ENCODE measurements at regions not wholly inside any gene's neighbourhood (a gene's known extent, or its start where the extent isn't known, plus 50 kb on each side); places are given as distances from the start of the nearest gene placed in this dataset.

DNA sequence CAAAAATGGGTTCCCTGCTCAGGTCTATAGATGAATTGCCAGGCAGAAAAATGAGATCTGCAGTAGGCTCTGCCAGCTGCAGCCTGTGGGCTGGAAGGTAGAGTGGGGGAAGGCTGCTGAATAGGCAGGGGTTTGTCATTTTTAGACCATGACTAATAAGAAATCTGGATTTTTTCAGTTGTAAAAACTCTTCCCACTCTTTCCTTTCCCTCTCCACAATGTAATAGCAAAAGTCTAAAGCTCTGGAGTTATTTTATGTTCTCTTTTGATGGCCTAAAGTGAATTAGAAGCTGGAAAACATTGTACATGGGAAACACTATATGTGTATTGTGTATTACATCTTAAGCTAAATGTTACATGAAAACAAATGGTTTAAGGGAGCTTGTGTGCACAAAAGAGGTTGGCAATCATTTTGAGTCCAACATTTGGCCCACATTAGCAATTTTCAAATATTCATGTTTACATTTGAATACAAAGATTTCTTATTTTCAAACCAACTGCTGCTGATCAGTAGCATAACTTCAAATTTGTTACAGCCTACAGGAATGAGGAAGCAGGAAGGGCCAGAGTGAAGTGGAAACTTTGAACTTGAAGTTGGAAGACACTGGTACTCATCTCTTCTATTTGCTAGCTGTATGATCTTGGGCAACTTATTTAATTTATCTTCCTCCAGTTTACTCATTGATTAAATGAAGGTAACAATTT is 407.1 kb downstream of the SLC4A3 start:
- ChIA-PET CTCF (no interaction called here), POLR2A (no interaction called here)
- TF ChIP-seq L3MBTL2 (conservative IDR thresholded peaks at IDR 0.05) (no peak), FOXA1 (IDR thresholded peaks at IDR 0.05) (no peak), ZNF384 (IDR thresholded peaks at IDR 0.05) (no peak), FOXM1 (IDR thresholded peaks at IDR 0.05; ENCODE audit: borderline replicate concordance) (no peak), CTBP1 (IDR thresholded peaks at IDR 0.05; ENCODE audit: borderline replicate concordance) (no peak), TARDBP (IDR thresholded peaks at IDR 0.05) (no peak), HDGF (IDR thresholded peaks at IDR 0.05; ENCODE audit: borderline replicate concordance) (no peak), ARNT (IDR thresholded peaks at IDR 0.05) (no peak), LEF1 (IDR thresholded peaks at IDR 0.05; ENCODE audit: borderline replicate concordance) (no peak), ELF4 (IDR thresholded peaks at IDR 0.05) (no peak)
- TF ChIP-seq, protein P1, sequence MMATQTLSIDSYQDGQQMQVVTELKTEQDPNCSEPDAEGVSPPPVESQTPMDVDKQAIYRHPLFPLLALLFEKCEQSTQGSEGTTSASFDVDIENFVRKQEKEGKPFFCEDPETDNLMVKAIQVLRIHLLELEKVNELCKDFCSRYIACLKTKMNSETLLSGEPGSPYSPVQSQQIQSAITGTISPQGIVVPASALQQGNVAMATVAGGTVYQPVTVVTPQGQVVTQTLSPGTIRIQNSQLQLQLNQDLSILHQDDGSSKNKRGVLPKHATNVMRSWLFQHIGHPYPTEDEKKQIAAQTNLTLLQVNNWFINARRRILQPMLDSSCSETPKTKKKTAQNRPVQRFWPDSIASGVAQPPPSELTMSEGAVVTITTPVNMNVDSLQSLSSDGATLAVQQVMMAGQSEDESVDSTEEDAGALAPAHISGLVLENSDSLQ (IDR thresholded peaks at IDR 0.05): no peak
- DNase-seq (ENCODE audit: extremely low spot score): no peak

DNA sequence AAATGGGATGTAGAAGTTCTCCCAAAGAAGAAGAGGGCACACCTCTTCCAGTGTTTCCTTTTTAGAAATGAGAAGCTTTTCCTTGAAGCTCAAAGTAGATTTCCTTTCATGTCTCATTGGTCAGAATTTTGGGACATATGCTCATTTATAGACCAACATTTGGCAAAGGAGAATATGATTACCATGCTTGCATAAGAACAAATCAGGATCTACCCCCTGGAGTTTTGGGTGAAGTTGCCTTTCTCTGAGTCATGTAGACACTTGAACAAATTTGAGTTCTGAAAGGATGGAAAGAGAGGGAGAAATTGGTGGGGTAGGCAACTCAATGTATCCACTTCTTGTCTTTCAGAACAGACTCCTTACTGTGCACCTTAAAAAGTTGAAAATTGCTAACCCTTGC is 409.0 kb downstream of the SLC4A3 start:
- no peak for DNase-seq (ENCODE audit: extremely low spot score)
- CTCF ChIA-PET: no interaction called here
- TF ChIP-seq CTBP1 (IDR thresholded peaks at IDR 0.05; ENCODE audit: borderline replicate concordance): no peak
- no peak for TF ChIP-seq FOXM1 (IDR thresholded peaks at IDR 0.05; ENCODE audit: borderline replicate concordance)
- POLR2A ChIA-PET: no interaction called here

DNA sequence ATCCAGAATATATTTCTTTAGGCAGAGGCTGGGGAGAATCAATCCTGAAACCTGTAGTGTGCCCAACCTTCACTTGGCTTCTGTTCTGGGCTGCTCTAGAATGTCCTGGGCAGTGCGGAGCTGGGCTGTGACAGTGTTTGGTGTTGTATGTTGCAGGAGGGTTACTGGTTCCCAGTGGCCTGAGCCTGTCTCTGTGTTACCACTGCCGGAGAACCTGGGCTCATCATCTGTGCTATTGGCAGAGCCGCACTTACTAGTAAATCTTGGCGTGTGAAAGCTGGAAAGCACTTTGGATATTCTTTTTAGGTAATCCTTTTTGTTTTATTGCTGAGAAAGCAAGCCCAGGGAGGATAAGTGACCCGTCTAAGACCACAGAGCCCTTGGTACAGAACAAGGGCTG is 412.9 kb downstream of the SLC4A3 start:
- ChIA-PET CTCF (no interaction called here), POLR2A (no interaction called here)
- DNase-seq (ENCODE audit: extremely low spot score): no peak
- no peak for TF ChIP-seq ARNT (IDR thresholded peaks at IDR 0.05)
- TF ChIP-seq SUZ12 (IDR thresholded peaks at IDR 0.05): no peak
- no peak for TF ChIP-seq TARDBP (IDR thresholded peaks at IDR 0.05)
- no peak for TF ChIP-seq HDGF (IDR thresholded peaks at IDR 0.05; ENCODE audit: borderline replicate concordance)
- TF ChIP-seq CTBP1 (IDR thresholded peaks at IDR 0.05; ENCODE audit: borderline replicate concordance): no peak
- TF ChIP-seq, protein P1 (IDR thresholded peaks at IDR 0.05): no peak
- no peak for TF ChIP-seq ZNF384 (IDR thresholded peaks at IDR 0.05)

DNA sequence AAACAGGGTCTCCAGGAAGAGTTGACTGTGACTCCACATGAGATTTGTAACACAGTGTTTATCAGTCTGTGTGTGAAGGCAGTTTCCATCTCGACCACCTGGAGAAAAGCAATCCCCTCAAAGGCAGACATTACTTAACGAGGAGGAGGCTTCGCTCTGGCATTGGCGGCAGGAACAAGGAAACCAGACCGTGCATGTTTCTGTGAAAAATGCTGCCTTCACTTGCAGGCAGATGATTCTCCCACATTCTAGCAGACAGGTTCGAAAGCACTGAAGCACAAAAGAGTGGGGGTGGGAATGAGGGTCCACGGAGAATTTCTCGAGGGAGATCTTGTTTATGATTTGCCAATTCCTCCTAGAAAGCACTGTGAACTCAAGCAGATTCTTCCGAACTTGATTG is 414.0 kb downstream of the SLC4A3 start:
- ChIA-PET POLR2A (no interaction called here), CTCF (no interaction called here)
- no peak for DNase-seq (ENCODE audit: extremely low spot score)
- TF ChIP-seq FOXM1 (IDR thresholded peaks at IDR 0.05; ENCODE audit: borderline replicate concordance): no peak
- TF ChIP-seq NFRKB (IDR thresholded peaks at IDR 0.05): no peak
- TF ChIP-seq ARNT (IDR thresholded peaks at IDR 0.05): no peak

DNA sequence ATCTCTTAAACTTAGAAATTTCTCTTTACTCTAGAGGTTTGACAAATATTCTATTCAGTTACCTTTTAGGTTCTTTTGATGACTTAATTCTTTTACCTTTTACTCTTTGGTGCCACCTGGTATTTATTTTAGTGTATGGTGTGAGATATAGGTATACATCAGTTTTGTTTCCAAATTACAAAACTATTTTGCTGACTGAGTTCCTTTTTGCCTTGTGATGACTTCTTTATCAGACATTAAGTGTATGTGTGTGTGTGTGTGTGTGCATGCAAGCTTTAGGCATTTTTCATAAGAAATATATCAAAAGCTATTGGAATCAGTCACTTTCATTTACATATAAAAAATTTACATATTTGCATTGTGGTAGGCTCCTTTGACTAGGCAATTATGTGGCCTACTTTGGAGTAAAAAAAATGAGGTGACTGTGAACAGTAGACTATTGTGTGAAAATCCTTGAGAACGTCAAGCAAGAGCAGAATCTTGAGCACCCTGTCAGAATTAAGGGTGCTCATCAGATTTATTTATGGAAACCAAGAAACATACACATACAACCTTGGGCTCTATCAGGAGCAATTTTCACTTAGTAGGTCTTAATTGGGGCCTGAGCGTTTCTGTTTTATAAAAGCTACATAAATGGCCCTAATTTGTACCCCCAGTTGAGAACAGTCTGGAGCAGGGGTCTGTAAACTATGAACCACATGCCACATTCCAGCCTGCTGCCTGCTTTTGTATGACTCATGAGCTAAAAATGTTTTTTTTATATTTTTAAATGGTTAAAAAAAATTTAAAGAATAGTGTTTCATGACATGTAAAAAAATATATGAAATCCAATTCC is 415.9 kb downstream of the SLC4A3 start:
- POLR2A ChIA-PET: no interaction called here
- DNase-seq (ENCODE audit: extremely low spot score): no peak
- CTCF ChIA-PET: no interaction called here
- TF ChIP-seq FOXA1 (IDR thresholded peaks at IDR 0.05) (no peak), TARDBP (IDR thresholded peaks at IDR 0.05) (no peak), FOXM1 (IDR thresholded peaks at IDR 0.05; ENCODE audit: borderline replicate concordance) (no peak), SP1 (IDR thresholded peaks at IDR 0.05) (no peak), ZNF384 (IDR thresholded peaks at IDR 0.05) (no peak), CTBP1 (IDR thresholded peaks at IDR 0.05; ENCODE audit: borderline replicate concordance) (no peak), BHLHE40 (IDR thresholded peaks at IDR 0.05; ENCODE audit: borderline replicate concordance) (no peak), LEF1 (IDR thresholded peaks at IDR 0.05; ENCODE audit: borderline replicate concordance) (no peak), ARNT (IDR thresholded peaks at IDR 0.05) (no peak), SUZ12 (IDR thresholded peaks at IDR 0.05) (no peak), HDGF (IDR thresholded peaks at IDR 0.05; ENCODE audit: borderline replicate concordance) (no peak), FOXK2 (IDR thresholded peaks at IDR 0.05) (no peak), ELF4 (IDR thresholded peaks at IDR 0.05) (no peak), NFRKB (IDR thresholded peaks at IDR 0.05) (no peak), L3MBTL2 (conservative IDR thresholded peaks at IDR 0.05) (no peak)
- TF ChIP-seq, protein P1 (IDR thresholded peaks at IDR 0.05): no peak

DNA sequence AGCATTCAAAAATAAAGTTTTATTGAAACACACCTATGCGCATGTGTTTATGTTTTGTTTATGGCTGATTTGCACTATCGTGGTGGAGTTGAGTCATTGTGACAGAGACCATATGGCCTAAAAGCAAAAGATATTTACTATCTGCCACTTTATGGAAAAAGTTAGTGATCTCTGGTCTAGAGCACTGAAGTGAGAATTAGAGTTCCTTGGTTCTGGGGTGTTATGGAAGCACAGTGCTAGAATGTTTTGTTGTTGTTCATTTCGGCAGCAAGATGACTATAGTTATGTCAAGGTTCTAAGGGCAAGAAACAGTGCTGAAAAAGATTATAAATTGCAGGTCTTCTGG is 416.5 kb downstream of the SLC4A3 start:
- TF ChIP-seq SP1 (IDR thresholded peaks at IDR 0.05): no peak
- no peak for TF ChIP-seq NFRKB (IDR thresholded peaks at IDR 0.05)
- no peak for TF ChIP-seq ARNT (IDR thresholded peaks at IDR 0.05)
- TF ChIP-seq ZNF384 (IDR thresholded peaks at IDR 0.05): no peak
- no peak for TF ChIP-seq TARDBP (IDR thresholded peaks at IDR 0.05)
- no peak for TF ChIP-seq L3MBTL2 (conservative IDR thresholded peaks at IDR 0.05)
- TF ChIP-seq FOXM1 (IDR thresholded peaks at IDR 0.05; ENCODE audit: borderline replicate concordance): no peak
- TF ChIP-seq ELF4 (IDR thresholded peaks at IDR 0.05): no peak
- TF ChIP-seq, protein P1 (IDR thresholded peaks at IDR 0.05): no peak
- TF ChIP-seq BHLHE40 (IDR thresholded peaks at IDR 0.05; ENCODE audit: borderline replicate concordance): no peak
- no peak for TF ChIP-seq FOXA1 (IDR thresholded peaks at IDR 0.05)
- TF ChIP-seq CTBP1 (IDR thresholded peaks at IDR 0.05; ENCODE audit: borderline replicate concordance): no peak
- no peak for TF ChIP-seq FOXK2 (IDR thresholded peaks at IDR 0.05)
- no peak for TF ChIP-seq LEF1 (IDR thresholded peaks at IDR 0.05; ENCODE audit: borderline replicate concordance)
- CTCF ChIA-PET: no interaction called here
- no peak for DNase-seq (ENCODE audit: extremely low spot score)
- POLR2A ChIA-PET: no interaction called here

Data from HEK293T (cell line).